ENCODE measurements at regions not wholly inside any gene's neighbourhood (a gene's known extent, or its start where the extent isn't known, plus 50 kb on each side); places are given as distances from the start of the nearest gene placed in this dataset.

DNA sequence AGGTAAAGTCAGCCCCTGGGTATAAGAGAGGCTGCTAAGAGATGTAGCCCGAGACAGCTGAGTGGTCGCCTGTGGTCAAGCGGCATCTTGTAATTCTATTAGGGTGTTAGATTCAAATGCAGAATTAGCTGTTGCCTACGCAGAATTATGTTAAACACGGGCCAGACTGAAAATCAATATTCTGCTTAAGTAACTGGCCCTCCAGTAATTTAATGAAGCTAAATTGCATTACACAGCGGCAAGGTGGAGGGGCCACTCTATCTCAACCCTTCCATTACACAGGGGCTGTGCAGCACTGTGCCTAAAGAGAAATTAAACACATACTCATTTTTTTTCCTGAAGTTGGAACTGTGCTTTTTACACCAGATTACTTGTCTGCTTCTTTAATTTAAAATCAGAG, 448.5 kb upstream of the MGMT start:
- TF ChIP-seq, protein P1, sequence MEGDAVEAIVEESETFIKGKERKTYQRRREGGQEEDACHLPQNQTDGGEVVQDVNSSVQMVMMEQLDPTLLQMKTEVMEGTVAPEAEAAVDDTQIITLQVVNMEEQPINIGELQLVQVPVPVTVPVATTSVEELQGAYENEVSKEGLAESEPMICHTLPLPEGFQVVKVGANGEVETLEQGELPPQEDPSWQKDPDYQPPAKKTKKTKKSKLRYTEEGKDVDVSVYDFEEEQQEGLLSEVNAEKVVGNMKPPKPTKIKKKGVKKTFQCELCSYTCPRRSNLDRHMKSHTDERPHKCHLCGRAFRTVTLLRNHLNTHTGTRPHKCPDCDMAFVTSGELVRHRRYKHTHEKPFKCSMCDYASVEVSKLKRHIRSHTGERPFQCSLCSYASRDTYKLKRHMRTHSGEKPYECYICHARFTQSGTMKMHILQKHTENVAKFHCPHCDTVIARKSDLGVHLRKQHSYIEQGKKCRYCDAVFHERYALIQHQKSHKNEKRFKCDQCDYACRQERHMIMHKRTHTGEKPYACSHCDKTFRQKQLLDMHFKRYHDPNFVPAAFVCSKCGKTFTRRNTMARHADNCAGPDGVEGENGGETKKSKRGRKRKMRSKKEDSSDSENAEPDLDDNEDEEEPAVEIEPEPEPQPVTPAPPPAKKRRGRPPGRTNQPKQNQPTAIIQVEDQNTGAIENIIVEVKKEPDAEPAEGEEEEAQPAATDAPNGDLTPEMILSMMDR (IDR thresholded peaks at IDR 0.05) = no peak
- TF ChIP-seq POLR2A (IDR thresholded peaks at IDR 0.05) (no peak), POLR2AphosphoS5 (IDR thresholded peaks at IDR 0.05) (no peak)

All from sigmoid colon (tissue), 4 donors.